Activated CD4-positive, alpha-beta T cell treated with anti-CD3 and anti-CD28 coated beads, Interleukin-2, amount 50 U/mL, for 48 hours (primary cell): ENCODE measurements at regions not wholly inside any gene's neighbourhood (a gene's known extent, or its start where the extent isn't known, plus 50 kb on each side); places are given as distances from the start of the nearest gene placed in this dataset.

ENCODE experiments used
- DNase-seq, 2 experiments: peaks; one replicate each; pipeline ENCODE4 v3.0.0-alpha.2; 2020

- DNase-seq: no peak
Observed at GRCh38 chr1:8267307-8267706, 50.6 kb upstream of the SLC45A1 start.

- no peak for DNase-seq
Observed at GRCh38 chr1:8266436-8267165, 51.3 kb upstream of the SLC45A1 start.

- no peak for DNase-seq
Observed at GRCh38 chr1:8263791-8264190, 54.1 kb upstream of the SLC45A1 start.

GRCh38 chr1:8261398-8261762 lies 56.5 kb upstream of the SLC45A1 start:
- DNase-seq: no peak

- DNase-seq: no peak
Observed at GRCh38 chr1:8259498-8260290, 58.2 kb upstream of the SLC45A1 start.

- DNase-seq: no peak
Observed at GRCh38 chr1:8257621-8258020, 60.3 kb upstream of the SLC45A1 start.

GRCh38 chr1:8256321-8256720 lies 61.6 kb upstream of the SLC45A1 start:
- DNase-seq: no peak

- DNase-seq: no peak
Observed at GRCh38 chr1:8255712-8256111, 62.2 kb upstream of the SLC45A1 start.

GRCh38 chr1:8252266-8252951 lies 65.5 kb upstream of the SLC45A1 start:
- DNase-seq: no peak

GRCh38 chr1:8251635-8252034 lies 66.3 kb upstream of the SLC45A1 start:
- DNase-seq: no peak

- no peak for DNase-seq
Observed at GRCh38 chr1:8249838-8250237, 68.1 kb upstream of the SLC45A1 start.

GRCh38 chr1:8247811-8248436 lies 70.0 kb upstream of the SLC45A1 start:
- DNase-seq: no peak

- DNase-seq: no peak
Observed at GRCh38 chr1:8244304-8244703, 73.6 kb upstream of the SLC45A1 start.

- DNase-seq: no peak
Observed at GRCh38 chr1:8242498-8242897, 75.4 kb upstream of the SLC45A1 start.

GRCh38 chr1:8241417-8242014 lies 76.4 kb upstream of the SLC45A1 start:
- no peak for DNase-seq

- DNase-seq: no peak
Observed at GRCh38 chr1:8239306-8240023, 78.4 kb upstream of the SLC45A1 start.

- DNase-seq: no peak
Observed at GRCh38 chr1:8239039-8239305, 78.9 kb upstream of the SLC45A1 start.

GRCh38 chr1:8238141-8239038 lies 79.5 kb upstream of the SLC45A1 start:
- DNase-seq: no peak

- no peak for DNase-seq
Observed at GRCh38 chr1:8232036-8232757, 85.7 kb upstream of the SLC45A1 start.

GRCh38 chr1:8230292-8230621 lies 87.7 kb upstream of the SLC45A1 start:
- DNase-seq: no peak

GRCh38 chr1:8228253-8228652 lies 89.7 kb upstream of the SLC45A1 start:
- DNase-seq: no peak
